Right cardiac atrium (tissue), 5 donors: ENCODE measurements at regions not wholly inside any gene's neighbourhood (a gene's known extent, or its start where the extent isn't known, plus 50 kb on each side); places are given as distances from the start of the nearest gene placed in this dataset.

Experiments used
- ATAC-seq, 2 donors: fragments of 200-7000 bp; cut with Tn5 transposase; one replicate each; pipeline versions ENCODE4 v1.8.0 to v1.9.1; 2020; ENCODE audit warnings: moderate library complexity in 2 of 2, mild to moderate bottlenecking in 1 of 2
- DNase-seq, 3 donors: peaks; one replicate each; pipeline ENCODE4 v3.0.0-alpha.2; 2020
- H3K27ac ChIP-seq: one replicate; pipeline ENCODE4 v1.5.1; 2013; ENCODE audit warnings: mild to moderate bottlenecking, low read length, control low read depth, moderate library complexity
- H3K27me3 ChIP-seq: one replicate; pipeline ENCODE4 v1.6.1; 2013; ENCODE audit not compliant: control insufficient read depth, insufficient read depth
- H3K4me1 ChIP-seq: one replicate; pipeline ENCODE4 v1.6.1; 2013; ENCODE audit warnings: low read length; ENCODE audit not compliant: control insufficient read depth, insufficient read depth
- H3K4me3 ChIP-seq: one replicate; pipeline ENCODE4 v1.5.1; 2013; ENCODE audit warnings: low read length, control low read depth
- H3K9me3 ChIP-seq: one replicate; pipeline ENCODE4 v1.6.1; 2013; ENCODE audit warnings: low read length; ENCODE audit not compliant: control insufficient read depth
- WGBS: extraction: QIAGEN DNeasy Blood & Tissue Kit; methylation state at CpG from one replicate; pipeline ENCODE4 v1.1.7; 2013; 5-methylcytosine and 5-hydroxymethylcytosine counted together
- intact Hi-C, 4 donors: fragments of 100-400 bp; cut with DNase I; formaldehyde crosslinking; loops; one replicate each; pipeline versions ENCODE4 v1.11.0 to v1.14.0; 2022 to 2023
- donor health status: healthy with polysubstance abuse.
- donor health status: DM: no; HTN: yes; CAD: no.
- donor health status: DM: no; HTN: no; CAD: no.
- donor health status: DM: no; HTN: yes; CAD: no; lungs with severe emphysema.
- donor health status: DM: yes; HTN: yes; CAD: no.

GRCh38 chr12:30145684-30146032, 361.9 kb upstream of the TMTC1 start:
- no peaks in the 10 kb centered on the region for H3K9me3 ChIP-seq
- intact Hi-C loops = no loop called here
- 47% methylated on average over 1 of the region's 1 CpG for WGBS

GRCh38 chr12:30144777-30145683, 361.3 kb upstream of the TMTC1 start:
- H3K27ac ChIP-seq = no peak overlapping the region
- DNase-seq (no peak), ATAC-seq (no peak)
- H3K9me3 ChIP-seq = no peaks in the 10 kb centered on the region
- WGBS = 78% methylated on average over 1 of the region's 1 CpG
- no peaks in the 10 kb centered on the region for H3K4me1 ChIP-seq
- no peak overlapping the region for H3K4me3 ChIP-seq
- intact Hi-C loops = no loop called here
- no peaks in the 10 kb centered on the region for H3K27me3 ChIP-seq

More at GRCh38 chr12:30145684-30146032, 361.9 kb upstream of the TMTC1 start:
- ATAC-seq (no peak), DNase-seq (no peak)
- no peaks in the 10 kb centered on the region for H3K27me3 ChIP-seq
- H3K4me1 ChIP-seq = no peaks in the 10 kb centered on the region
- no peak overlapping the region for H3K4me3 ChIP-seq
- H3K27ac ChIP-seq = no peak overlapping the region

GRCh38 chr12:30142301-30142700, 358.6 kb upstream of the TMTC1 start:
- 62% methylated on average over 2 of the region's 2 CpGs for WGBS
- intact Hi-C loops = no loop called here
- H3K27me3 ChIP-seq = no peaks in the 10 kb centered on the region
- ATAC-seq (no peak), DNase-seq (no peak)
- no peaks in the 10 kb centered on the region for H3K9me3 ChIP-seq
- no peak overlapping the region for H3K4me3 ChIP-seq
- H3K4me1 ChIP-seq = peaks cover 5% of the 10 kb centered on the region
- H3K27ac ChIP-seq = no peak overlapping the region

GRCh38 chr12:30138483-30138882, 354.7 kb upstream of the TMTC1 start:
- ATAC-seq = peak; percentile 66 to 73

GRCh38 chr12:30136696-30137095, 353.0 kb upstream of the TMTC1 start:
- H3K27ac ChIP-seq = no peak overlapping the region
- intact Hi-C loops = no loop called here
- 51% methylated on average over 2 of the region's 2 CpGs for WGBS

More at GRCh38 chr12:30138483-30138882, 354.7 kb upstream of the TMTC1 start:
- Histone ChIP-seq H3K9me3 (no peaks in the 10 kb centered on the region), H3K27me3 (no peaks in the 10 kb centered on the region), H3K4me1 (peaks cover 5% of the 10 kb centered on the region), H3K27ac (no peak overlapping the region), H3K4me3 (no peak overlapping the region)
- intact Hi-C loops = no loop called here
- peak in 1 of 3 donors; percentile 41 for DNase-seq
- WGBS = 33% methylated on average over 2 of the region's 2 CpGs

GRCh38 chr12:30135776-30136175, 352.0 kb upstream of the TMTC1 start:
- DNase-seq (no peak), ATAC-seq (no peak)
- Histone ChIP-seq H3K27ac (no peak overlapping the region), H3K27me3 (no peaks in the 10 kb centered on the region), H3K9me3 (no peaks in the 10 kb centered on the region), H3K4me3 (no peak overlapping the region), H3K4me1 (peaks cover 5% of the 10 kb centered on the region)
- intact Hi-C loops = no loop called here
- WGBS = 43% methylated on average over 2 of the region's 2 CpGs

More at GRCh38 chr12:30136696-30137095, 353.0 kb upstream of the TMTC1 start:
- ATAC-seq (no peak), DNase-seq (no peak)
- no peaks in the 10 kb centered on the region for H3K9me3 ChIP-seq
- H3K27me3 ChIP-seq = no peaks in the 10 kb centered on the region
- peaks cover 5% of the 10 kb centered on the region for H3K4me1 ChIP-seq
- no peak overlapping the region for H3K4me3 ChIP-seq

GRCh38 chr12:30134229-30134628, 350.5 kb upstream of the TMTC1 start:
- 81% methylated on average over 8 of the region's 8 CpGs for WGBS
- no peak for DNase-seq
- no peak for ATAC-seq
- Histone ChIP-seq H3K27me3 (no peaks in the 10 kb centered on the region), H3K4me1 (peaks cover 5% of the 10 kb centered on the region), H3K9me3 (no peaks in the 10 kb centered on the region), H3K27ac (no peak overlapping the region), H3K4me3 (no peak overlapping the region)
- intact Hi-C loops = no loop called here

GRCh38 chr12:30126944-30127343, 343.2 kb upstream of the TMTC1 start:
- DNase-seq (no peak), ATAC-seq (no peak)
- no peak overlapping the region for H3K4me3 ChIP-seq
- 63% methylated on average over 3 of the region's 3 CpGs for WGBS
- H3K9me3 ChIP-seq = no peaks in the 10 kb centered on the region
- H3K27me3 ChIP-seq = no peaks in the 10 kb centered on the region
- H3K4me1 ChIP-seq = no peaks in the 10 kb centered on the region
- intact Hi-C loops = no loop called here
- no peak overlapping the region for H3K27ac ChIP-seq

- no peak for ATAC-seq
- Histone ChIP-seq H3K27me3 (no peaks in the 10 kb centered on the region), H3K4me3 (no peak overlapping the region), H3K9me3 (no peaks in the 10 kb centered on the region), H3K4me1 (no peaks in the 10 kb centered on the region), H3K27ac (no peak overlapping the region)
- DNase-seq = no peak
- 75% methylated on average over 1 of the region's 1 CpG for WGBS
- intact Hi-C loops = no loop called here
These were observed 336.8 kb upstream of the TMTC1 start for GRCh38 chr12:30120522-30120921.

GRCh38 chr12:30117483-30117882, 333.7 kb upstream of the TMTC1 start:
- H3K9me3 ChIP-seq = no peaks in the 10 kb centered on the region
- intact Hi-C loops = no loop called here
- H3K27ac ChIP-seq = no peak overlapping the region
- no peak overlapping the region for H3K4me3 ChIP-seq
- 81% methylated on average over 2 of the region's 2 CpGs for WGBS
- H3K4me1 ChIP-seq = no peaks in the 10 kb centered on the region
- no peak for ATAC-seq
- DNase-seq = no peak
- H3K27me3 ChIP-seq = no peaks in the 10 kb centered on the region

- DNase-seq (no peak), ATAC-seq (no peak)
- Histone ChIP-seq H3K4me1 (no peaks in the 10 kb centered on the region), H3K27me3 (no peaks in the 10 kb centered on the region), H3K9me3 (no peaks in the 10 kb centered on the region), H3K27ac (no peak overlapping the region), H3K4me3 (no peak overlapping the region)
- intact Hi-C loops = no loop called here
- WGBS = 72% methylated on average over 2 of the region's 2 CpGs
These were observed 328.0 kb upstream of the TMTC1 start for GRCh38 chr12:30111719-30112118.
